ENCODE measurements at regions not wholly inside any gene's neighbourhood (a gene's known extent, or its start where the extent isn't known, plus 50 kb on each side); places are given as distances from the start of the nearest gene placed in this dataset.

DNA sequence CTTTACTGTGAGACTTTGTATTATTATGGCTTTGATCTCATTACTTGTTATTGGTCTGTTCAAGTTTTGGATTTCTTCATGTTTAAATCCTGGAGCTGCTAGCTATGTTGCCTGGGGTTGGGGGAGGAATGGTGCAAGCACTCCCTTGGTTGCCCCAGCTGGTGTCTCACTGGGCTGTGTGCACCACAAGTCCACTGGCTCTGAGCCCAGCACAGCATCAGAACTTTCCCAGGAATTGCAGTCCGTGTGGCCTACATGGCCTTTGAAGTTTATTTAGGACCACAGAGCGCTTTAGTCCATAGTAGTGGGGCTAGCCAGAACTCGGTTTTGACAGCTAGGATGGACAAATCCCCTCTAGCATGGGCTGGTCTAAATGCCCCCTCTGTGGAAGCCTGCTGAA is 278.8 kb upstream of the RPS6KA3 start:
- TF ChIP-seq, protein P1, sequence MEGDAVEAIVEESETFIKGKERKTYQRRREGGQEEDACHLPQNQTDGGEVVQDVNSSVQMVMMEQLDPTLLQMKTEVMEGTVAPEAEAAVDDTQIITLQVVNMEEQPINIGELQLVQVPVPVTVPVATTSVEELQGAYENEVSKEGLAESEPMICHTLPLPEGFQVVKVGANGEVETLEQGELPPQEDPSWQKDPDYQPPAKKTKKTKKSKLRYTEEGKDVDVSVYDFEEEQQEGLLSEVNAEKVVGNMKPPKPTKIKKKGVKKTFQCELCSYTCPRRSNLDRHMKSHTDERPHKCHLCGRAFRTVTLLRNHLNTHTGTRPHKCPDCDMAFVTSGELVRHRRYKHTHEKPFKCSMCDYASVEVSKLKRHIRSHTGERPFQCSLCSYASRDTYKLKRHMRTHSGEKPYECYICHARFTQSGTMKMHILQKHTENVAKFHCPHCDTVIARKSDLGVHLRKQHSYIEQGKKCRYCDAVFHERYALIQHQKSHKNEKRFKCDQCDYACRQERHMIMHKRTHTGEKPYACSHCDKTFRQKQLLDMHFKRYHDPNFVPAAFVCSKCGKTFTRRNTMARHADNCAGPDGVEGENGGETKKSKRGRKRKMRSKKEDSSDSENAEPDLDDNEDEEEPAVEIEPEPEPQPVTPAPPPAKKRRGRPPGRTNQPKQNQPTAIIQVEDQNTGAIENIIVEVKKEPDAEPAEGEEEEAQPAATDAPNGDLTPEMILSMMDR (IDR thresholded peaks at IDR 0.05; ENCODE audit: poor library complexity) = no peak
- no peak for TF ChIP-seq EZH2phosphoT487 (IDR thresholded peaks at IDR 0.05; ENCODE audit: low read depth, severe bottlenecking, unreplicated experiment)
- DNase-seq (ENCODE audit: low spot score) = no peak
- Histone ChIP-seq H3K9me3 (ENCODE audit: low read depth) (peaks cover 3% of the 10 kb centered on the region), H2AFZ (no peak overlapping the region), H3K27ac (no peak overlapping the region), H3K4me2 (no peak overlapping the region), H3K79me2 (no peaks in the 10 kb centered on the region), H3K4me1 (ENCODE audit: insufficient read depth) (no peaks in the 10 kb centered on the region), H3K36me3 (replicated peaks; ENCODE audit: insufficient read depth, low read depth) (no peaks in the 10 kb centered on the region), H3K27me3 (no peaks in the 10 kb centered on the region), H3K9me2 (replicated peaks; ENCODE audit: insufficient read depth) (no peaks in the 10 kb centered on the region), H4K20me1 (ENCODE audit: insufficient read depth, poor library complexity, severe bottlenecking) (no peaks in the 10 kb centered on the region), H3K4me3 (no peak overlapping the region)
- WGBS (ENCODE audit: low lambda C conversion rate, missing lambda C conversion rate) = 75% methylated on average over 3 of the region's 3 CpGs

DNA sequence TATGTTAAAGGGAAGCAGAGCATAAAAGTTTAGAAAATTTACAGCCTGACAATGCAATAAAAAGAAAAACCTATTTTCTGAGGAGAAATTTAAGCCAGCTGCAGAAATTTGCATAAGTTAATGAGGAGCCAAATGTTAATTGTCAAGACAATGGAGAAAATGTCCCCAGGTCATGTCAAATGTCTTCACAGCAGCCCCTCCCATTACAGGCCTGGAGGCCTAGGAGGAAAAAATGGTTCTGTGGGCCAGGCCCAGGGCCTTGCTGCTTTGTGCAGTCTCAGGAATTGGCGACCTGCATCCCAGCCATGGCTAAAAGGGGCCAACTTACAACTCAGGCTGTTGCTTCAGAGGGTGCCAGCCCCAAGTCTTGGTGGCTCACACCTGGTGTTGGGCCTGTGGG is 275.4 kb upstream of the RPS6KA3 start:
- Histone ChIP-seq H4K20me1 (ENCODE audit: insufficient read depth, poor library complexity, severe bottlenecking) (no peaks in the 10 kb centered on the region), H2AFZ (no peak overlapping the region), H3K4me1 (ENCODE audit: insufficient read depth) (no peaks in the 10 kb centered on the region), H3K4me2 (no peak overlapping the region), H3K79me2 (no peaks in the 10 kb centered on the region), H3K27ac (no peak overlapping the region), H3K4me3 (no peak overlapping the region), H3K9me3 (ENCODE audit: low read depth) (peaks cover 3% of the 10 kb centered on the region), H3K36me3 (replicated peaks; ENCODE audit: insufficient read depth, low read depth) (no peaks in the 10 kb centered on the region), H3K9me2 (replicated peaks; ENCODE audit: insufficient read depth) (no peaks in the 10 kb centered on the region), H3K27me3 (no peaks in the 10 kb centered on the region)
- TF ChIP-seq EZH2 (IDR thresholded peaks at IDR 0.05; ENCODE audit: borderline replicate concordance) (no peak), EZH2phosphoT487 (IDR thresholded peaks at IDR 0.05; ENCODE audit: low read depth, severe bottlenecking, unreplicated experiment) (no peak)
- TF ChIP-seq, protein P1 (IDR thresholded peaks at IDR 0.05; ENCODE audit: poor library complexity) = no peak
- no peak for DNase-seq (ENCODE audit: low spot score)
- 29% methylated on average over 1 of the region's 1 CpG for WGBS (ENCODE audit: low lambda C conversion rate, missing lambda C conversion rate)

DNA sequence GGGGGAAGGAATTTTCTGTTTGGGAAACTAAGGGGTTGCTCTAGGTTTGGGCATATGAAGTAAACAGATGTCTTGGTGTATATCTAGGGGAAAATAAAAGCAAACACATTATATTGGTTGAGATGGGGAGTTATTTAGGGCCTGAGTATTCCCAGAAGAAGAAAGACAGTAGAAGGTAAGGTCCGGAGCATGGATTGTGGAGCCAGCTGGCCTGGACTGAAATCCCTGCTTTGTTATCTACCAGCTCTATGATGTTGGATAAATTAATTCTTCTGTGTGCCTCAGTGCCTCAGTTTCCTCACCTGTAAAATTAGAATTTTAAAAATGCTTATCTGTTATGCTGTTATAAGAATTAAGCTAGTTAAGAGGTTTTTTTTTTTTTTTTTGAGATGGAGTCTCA is 272.3 kb upstream of the RPS6KA3 start:
- Histone ChIP-seq H3K79me2 (no peaks in the 10 kb centered on the region), H3K4me1 (ENCODE audit: insufficient read depth) (no peaks in the 10 kb centered on the region), H3K4me2 (no peak overlapping the region), H3K27ac (no peak overlapping the region), H3K36me3 (replicated peaks; ENCODE audit: insufficient read depth, low read depth) (no peaks in the 10 kb centered on the region), H2AFZ (no peak overlapping the region), H3K9me2 (replicated peaks; ENCODE audit: insufficient read depth) (no peaks in the 10 kb centered on the region), H4K20me1 (ENCODE audit: insufficient read depth, poor library complexity, severe bottlenecking) (no peaks in the 10 kb centered on the region), H3K4me3 (no peak overlapping the region), H3K9me3 (ENCODE audit: low read depth) (peaks cover under 1% of the 10 kb centered on the region), H3K27me3 (no peaks in the 10 kb centered on the region)
- TF ChIP-seq EZH2phosphoT487 (IDR thresholded peaks at IDR 0.05; ENCODE audit: low read depth, severe bottlenecking, unreplicated experiment) (no peak), EZH2 (IDR thresholded peaks at IDR 0.05; ENCODE audit: borderline replicate concordance) (no peak)
- TF ChIP-seq, protein P1 (IDR thresholded peaks at IDR 0.05; ENCODE audit: poor library complexity) = no peak
- no peak for DNase-seq (ENCODE audit: low spot score)
- 92% methylated on average over 1 of the region's 1 CpG for WGBS (ENCODE audit: low lambda C conversion rate, missing lambda C conversion rate)

DNA sequence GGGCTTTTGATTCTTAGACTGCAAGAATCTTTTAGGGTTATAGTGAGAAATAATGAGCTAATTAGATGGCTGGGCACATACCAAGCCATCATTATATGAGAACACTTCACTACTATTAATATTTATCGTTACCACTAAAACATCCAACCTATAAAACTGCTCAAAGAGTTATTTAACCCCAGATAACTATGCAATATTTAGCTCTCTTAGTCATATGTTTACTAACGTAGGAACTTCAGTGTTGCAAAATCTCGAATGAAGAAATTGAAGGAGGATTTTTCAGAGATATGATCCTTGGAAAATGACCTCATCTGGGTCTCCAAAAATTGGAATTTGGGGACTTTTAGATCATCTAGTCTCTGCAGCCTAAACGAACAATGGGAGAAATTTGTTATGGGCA is 265.0 kb upstream of the RPS6KA3 start:
- Histone ChIP-seq H3K27ac (no peak overlapping the region), H3K4me1 (ENCODE audit: insufficient read depth) (peaks cover 5% of the 10 kb centered on the region), H2AFZ (no peak overlapping the region), H3K79me2 (no peaks in the 10 kb centered on the region), H3K4me3 (no peak overlapping the region), H3K9me2 (replicated peaks; ENCODE audit: insufficient read depth) (no peaks in the 10 kb centered on the region), H3K27me3 (no peaks in the 10 kb centered on the region), H3K9me3 (ENCODE audit: low read depth) (no peaks in the 10 kb centered on the region), H4K20me1 (ENCODE audit: insufficient read depth, poor library complexity, severe bottlenecking) (no peaks in the 10 kb centered on the region), H3K36me3 (replicated peaks; ENCODE audit: insufficient read depth, low read depth) (no peaks in the 10 kb centered on the region), H3K4me2 (no peak overlapping the region)
- DNase-seq (ENCODE audit: low spot score) = no peak
- TF ChIP-seq EZH2 (IDR thresholded peaks at IDR 0.05; ENCODE audit: borderline replicate concordance) (no peak), EZH2phosphoT487 (IDR thresholded peaks at IDR 0.05; ENCODE audit: low read depth, severe bottlenecking, unreplicated experiment) (no peak)
- TF ChIP-seq, protein P1 (IDR thresholded peaks at IDR 0.05; ENCODE audit: poor library complexity) = no peak
- WGBS (ENCODE audit: low lambda C conversion rate, missing lambda C conversion rate) = 52% methylated on average over 4 of the region's 4 CpGs

Measured in hepatocyte (in vitro differentiated cells).